Immature natural killer cell (primary cell): ENCODE measurements at regions not wholly inside any gene's neighbourhood (a gene's known extent, or its start where the extent isn't known, plus 50 kb on each side); places are given as distances from the start of the nearest gene placed in this dataset.
"Not testable (repeated sequence)": the region's sequence is repeated elsewhere in the genome, so short reads cannot be mapped to it uniquely, and the experiment has no call there.

Experiments
- DNase-seq, 3 donors: peaks; one replicate each; pipeline ENCODE4 v3.0.0; 2022; ENCODE audit warnings: mixed read lengths in 1 of 3
- H3K27ac Mint-ChIP-seq, 6 donors: one replicate each; pipeline ENCODE4 v1.8.0; 2020; ENCODE audit warnings: mixed read lengths in 6 of 6, mild to moderate bottlenecking in 5 of 6, inconsistent platforms in 4 of 6, moderate library complexity in 3 of 6
- H3K27me3 Mint-ChIP-seq, 3 donors: one replicate each; pipeline ENCODE4 v1.8.0; 2020 to 2021; ENCODE audit warnings: low read depth in 3 of 3, mild to moderate bottlenecking in 3 of 3, mixed read lengths in 3 of 3, moderate library complexity in 3 of 3, inconsistent platforms in 1 of 3
- H3K36me3 Mint-ChIP-seq, 3 donors: one replicate each; pipeline ENCODE4 v1.8.0; 2020; ENCODE audit warnings: mixed read lengths in 3 of 3, inconsistent platforms in 2 of 3, mild to moderate bottlenecking in 2 of 3
- H3K4me1 Mint-ChIP-seq, 2 donors: one replicate each; pipeline ENCODE4 v1.8.0; 2020; ENCODE audit warnings: inconsistent platforms in 2 of 2, mild to moderate bottlenecking in 2 of 2, mixed read lengths in 2 of 2, moderate library complexity in 1 of 2
- H3K4me3 Mint-ChIP-seq, 5 donors: one replicate each; pipeline ENCODE4 v1.8.0; 2020; ENCODE audit warnings: mild to moderate bottlenecking in 5 of 5, mixed read lengths in 5 of 5, inconsistent platforms in 3 of 5, moderate library complexity in 3 of 5
- H3K9me3 Mint-ChIP-seq, 6 donors: one replicate each; pipeline ENCODE4 v1.8.0; 2020; ENCODE audit warnings: mild to moderate bottlenecking in 6 of 6, mixed read lengths in 6 of 6, inconsistent platforms in 4 of 6, moderate library complexity in 3 of 6

- Mint-ChIP-seq H3K27ac (no peak overlapping the region), H3K27me3 (peaks cover 0 to 5% (median 0%) of the 10 kb centered on the region in 3 donors), H3K4me3 (no peak overlapping the region), H3K4me1 (no peaks in the 10 kb centered on the region), H3K9me3 (peaks cover 7 to 38% (median 23%) of the 10 kb centered on the region in 6 donors), H3K36me3 (peaks cover 0 to 2% (median 0%) of the 10 kb centered on the region in 3 donors)
- no peak for DNase-seq
These were observed 324.9 kb upstream of the COL8A1 start for GRCh38 chr3:99313485-99313884.

GRCh38 chr3:99298661-99299060 is 339.7 kb upstream of the COL8A1 start:
- H3K9me3 Mint-ChIP-seq: peaks cover 10 to 28% (median 17%) of the 10 kb centered on the region in 6 donors
- no peaks in the 10 kb centered on the region for H3K36me3 Mint-ChIP-seq
- H3K27ac Mint-ChIP-seq: no peak overlapping the region
- no peak for DNase-seq
- H3K27me3 Mint-ChIP-seq: peaks cover 0 to 2% (median 0%) of the 10 kb centered on the region in 3 donors
- no peak overlapping the region for H3K4me3 Mint-ChIP-seq
- H3K4me1 Mint-ChIP-seq: no peaks in the 10 kb centered on the region

GRCh38 chr3:99295836-99296235 is 342.6 kb upstream of the COL8A1 start:
- DNase-seq: no peak
- H3K27ac Mint-ChIP-seq: no peak overlapping the region
- no peaks in the 10 kb centered on the region for H3K36me3 Mint-ChIP-seq
- H3K9me3 Mint-ChIP-seq: peaks cover 2 to 24% (median 14%) of the 10 kb centered on the region in 6 donors
- no peaks in the 10 kb centered on the region for H3K4me1 Mint-ChIP-seq
- H3K27me3 Mint-ChIP-seq: peaks cover 0 to 2% (median 0%) of the 10 kb centered on the region in 3 donors
- H3K4me3 Mint-ChIP-seq: no peak overlapping the region

- not testable (repeated sequence) for H3K4me1 Mint-ChIP-seq, H3K27me3 Mint-ChIP-seq, DNase-seq
These were observed 344.3 kb upstream of the COL8A1 start for GRCh38 chr3:99294092-99294491.

GRCh38 chr3:99287876-99288275 is 350.5 kb upstream of the COL8A1 start:
- no peaks in the 10 kb centered on the region for H3K27me3 Mint-ChIP-seq
- no peak for DNase-seq
- no peak overlapping the region for H3K27ac Mint-ChIP-seq
- H3K4me1 Mint-ChIP-seq: no peaks in the 10 kb centered on the region
- H3K9me3 Mint-ChIP-seq: peaks cover 7 to 18% (median 8%) of the 10 kb centered on the region in 6 donors
- no peaks in the 10 kb centered on the region for H3K36me3 Mint-ChIP-seq
- no peak overlapping the region for H3K4me3 Mint-ChIP-seq

More at GRCh38 chr3:99294092-99294491, 344.3 kb upstream of the COL8A1 start:
- not testable (repeated sequence) for H3K4me3 Mint-ChIP-seq, H3K27ac Mint-ChIP-seq, H3K36me3 Mint-ChIP-seq
- H3K9me3 Mint-ChIP-seq: peaks cover 2 to 24% (median 14%) of the 10 kb centered on the region in 6 donors

GRCh38 chr3:99286266-99286845 is 352.0 kb upstream of the COL8A1 start:
- H3K27me3 Mint-ChIP-seq: no peaks in the 10 kb centered on the region
- no peak overlapping the region for H3K27ac Mint-ChIP-seq
- H3K36me3 Mint-ChIP-seq: no peaks in the 10 kb centered on the region
- no peaks in the 10 kb centered on the region for H3K4me1 Mint-ChIP-seq
- H3K4me3 Mint-ChIP-seq: no peak overlapping the region
- DNase-seq: no peak
- peaks cover 8 to 26% (median 9%) of the 10 kb centered on the region in 6 donors for H3K9me3 Mint-ChIP-seq

GRCh38 chr3:99269606-99270351 is 368.3 kb upstream of the DCBLD2 start:
- Mint-ChIP-seq H3K27me3 (peaks cover 0 to 1% (median 0%) of the 10 kb centered on the region in 3 donors), H3K4me1 (no peaks in the 10 kb centered on the region), H3K27ac (no peak overlapping the region), H3K4me3 (no peak overlapping the region), H3K36me3 (no peaks in the 10 kb centered on the region), H3K9me3 (peaks cover 2 to 18% (median 3%) of the 10 kb centered on the region in 6 donors)
- DNase-seq: no peak

GRCh38 chr3:99256788-99257187 is 355.3 kb upstream of the DCBLD2 start:
- H3K9me3 Mint-ChIP-seq: peaks cover 4 to 35% (median 12%) of the 10 kb centered on the region in 6 donors
- H3K27ac Mint-ChIP-seq: no peak overlapping the region
- no peak for DNase-seq
- peaks cover 0 to 4% (median 0%) of the 10 kb centered on the region in 3 donors for H3K27me3 Mint-ChIP-seq
- H3K4me1 Mint-ChIP-seq: no peaks in the 10 kb centered on the region
- H3K4me3 Mint-ChIP-seq: no peak overlapping the region
- H3K36me3 Mint-ChIP-seq: no peaks in the 10 kb centered on the region

GRCh38 chr3:99253963-99254355 is 352.5 kb upstream of the DCBLD2 start:
- Mint-ChIP-seq H3K9me3 (peaks cover 3 to 25% (median 9%) of the 10 kb centered on the region in 6 donors), H3K36me3 (no peaks in the 10 kb centered on the region), H3K27ac (no peak overlapping the region), H3K4me1 (no peaks in the 10 kb centered on the region), H3K4me3 (no peak overlapping the region), H3K27me3 (peaks cover 0 to 4% (median 0%) of the 10 kb centered on the region in 3 donors)
- DNase-seq: no peak

- no peak for DNase-seq
- Mint-ChIP-seq H3K9me3 (peaks cover 0 to 18% (median under 1%) of the 10 kb centered on the region in 6 donors), H3K36me3 (no peaks in the 10 kb centered on the region), H3K27ac (no peak overlapping the region), H3K4me1 (no peaks in the 10 kb centered on the region), H3K4me3 (no peak overlapping the region), H3K27me3 (no peaks in the 10 kb centered on the region)
These were observed 349.4 kb upstream of the DCBLD2 start for GRCh38 chr3:99250821-99251355.

- H3K4me3 Mint-ChIP-seq: no peak overlapping the region
- no peak overlapping the region for H3K27ac Mint-ChIP-seq
- peaks cover 0 to 19% (median under 1%) of the 10 kb centered on the region in 6 donors for H3K9me3 Mint-ChIP-seq
- H3K27me3 Mint-ChIP-seq: no peaks in the 10 kb centered on the region
- no peak for DNase-seq
- H3K36me3 Mint-ChIP-seq: no peaks in the 10 kb centered on the region
- H3K4me1 Mint-ChIP-seq: no peaks in the 10 kb centered on the region
These were observed 348.8 kb upstream of the DCBLD2 start for GRCh38 chr3:99250272-99250671.

- Mint-ChIP-seq H3K36me3 (no peaks in the 10 kb centered on the region), H3K27me3 (peaks cover 0 to 2% (median 0%) of the 10 kb centered on the region in 3 donors), H3K4me1 (no peaks in the 10 kb centered on the region), H3K9me3 (peaks cover 0 to 19% (median 2%) of the 10 kb centered on the region in 6 donors), H3K4me3 (no peak overlapping the region), H3K27ac (no peak overlapping the region)
- DNase-seq: no peak
These were observed 348.1 kb upstream of the DCBLD2 start for GRCh38 chr3:99249627-99250026.

- no peak for DNase-seq
- no peaks in the 10 kb centered on the region for H3K4me1 Mint-ChIP-seq
- H3K9me3 Mint-ChIP-seq: peaks cover 0 to 18% (median 2%) of the 10 kb centered on the region in 6 donors
- H3K36me3 Mint-ChIP-seq: no peaks in the 10 kb centered on the region
- peaks cover 0 to 2% (median 0%) of the 10 kb centered on the region in 3 donors for H3K27me3 Mint-ChIP-seq
- H3K4me3 Mint-ChIP-seq: no peak overlapping the region
- H3K27ac Mint-ChIP-seq: no peak overlapping the region
These were observed 347.4 kb upstream of the DCBLD2 start for GRCh38 chr3:99248913-99249312.

GRCh38 chr3:99248130-99248529 is 346.6 kb upstream of the DCBLD2 start:
- DNase-seq: no peak
- no peak overlapping the region for H3K27ac Mint-ChIP-seq
- H3K36me3 Mint-ChIP-seq: no peaks in the 10 kb centered on the region
- peaks cover 0 to 2% (median 0%) of the 10 kb centered on the region in 3 donors for H3K27me3 Mint-ChIP-seq
- H3K9me3 Mint-ChIP-seq: peaks cover 0 to 12% (median 2%) of the 10 kb centered on the region in 6 donors
- H3K4me3 Mint-ChIP-seq: no peak overlapping the region
- no peaks in the 10 kb centered on the region for H3K4me1 Mint-ChIP-seq
